ENCODE measurements at regions not wholly inside any gene's neighbourhood (a gene's known extent, or its start where the extent isn't known, plus 50 kb on each side); places are given as distances from the start of the nearest gene placed in this dataset.
"Not testable (repeated sequence)": the region's sequence is repeated elsewhere in the genome, so short reads cannot be mapped to it uniquely, and the experiment has no call there.

GRCh38 chr13:72565893-72566292 is 161.5 kb downstream of the MZT1 start:
- no peaks in the 10 kb centered on the region for H3K9me3 ChIP-seq (ENCODE audit: control insufficient read depth, low read length, poor library complexity, severe bottlenecking)
- H3K4me3 Mint-ChIP-seq = no peak overlapping the region
- H3K27ac Mint-ChIP-seq = no peak overlapping the region
- H3K27me3 Mint-ChIP-seq = peaks cover 14% of the 10 kb centered on the region
- peaks cover 3% of the 10 kb centered on the region for H3K36me3 Mint-ChIP-seq (ENCODE audit: low read depth)
- no peak for DNase-seq
- no peak for ATAC-seq
- H3K4me1 Mint-ChIP-seq = no peaks in the 10 kb centered on the region

- H3K36me3 Mint-ChIP-seq (ENCODE audit: low read depth) = peaks cover 3% of the 10 kb centered on the region
- no peak overlapping the region for H3K4me3 Mint-ChIP-seq
- H3K4me1 Mint-ChIP-seq = no peaks in the 10 kb centered on the region
- DNase-seq (no peak), ATAC-seq (no peak)
- no peak overlapping the region for H3K27ac Mint-ChIP-seq
- H3K27me3 Mint-ChIP-seq = peaks cover 4% of the 10 kb centered on the region
- no peaks in the 10 kb centered on the region for H3K9me3 ChIP-seq (ENCODE audit: control insufficient read depth, low read length, poor library complexity, severe bottlenecking)
Measured at GRCh38 chr13:72562686-72563085, 164.7 kb downstream of the MZT1 start.

- H3K4me1 Mint-ChIP-seq = no peaks in the 10 kb centered on the region
- no peaks in the 10 kb centered on the region for H3K27me3 Mint-ChIP-seq
- ATAC-seq (no peak), DNase-seq (no peak)
- no peak overlapping the region for H3K27ac Mint-ChIP-seq
- H3K36me3 Mint-ChIP-seq (ENCODE audit: low read depth) = peaks cover 3% of the 10 kb centered on the region
- H3K4me3 Mint-ChIP-seq = no peak overlapping the region
- no peaks in the 10 kb centered on the region for H3K9me3 ChIP-seq (ENCODE audit: control insufficient read depth, low read length, poor library complexity, severe bottlenecking)
Measured at GRCh38 chr13:72561791-72562190, 165.6 kb downstream of the MZT1 start.

DNA sequence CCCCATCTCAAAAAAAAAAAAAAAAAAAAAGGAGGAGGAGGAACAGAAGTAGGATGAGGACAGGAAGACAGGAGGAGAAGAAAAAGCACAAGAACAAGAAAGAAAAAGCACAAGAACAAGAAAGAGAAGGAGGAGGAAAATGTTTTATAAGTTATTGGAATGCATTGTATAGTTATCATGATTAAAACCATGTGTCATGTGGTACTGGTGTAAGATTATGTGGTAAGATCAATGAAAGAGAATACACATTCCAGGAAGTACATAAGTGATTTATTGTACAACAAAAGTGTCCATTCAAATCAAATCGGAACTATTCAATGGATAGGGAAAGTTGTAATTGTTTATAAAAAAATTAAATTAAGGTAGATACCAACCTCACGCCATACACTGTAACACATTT is 167.7 kb downstream of the MZT1 start:
- Mint-ChIP-seq H3K27ac (no peak overlapping the region), H3K36me3 (ENCODE audit: low read depth) (no peaks in the 10 kb centered on the region), H3K4me1 (no peaks in the 10 kb centered on the region), H3K27me3 (no peaks in the 10 kb centered on the region), H3K4me3 (no peak overlapping the region)
- H3K9me3 ChIP-seq (ENCODE audit: control insufficient read depth, low read length, poor library complexity, severe bottlenecking) = no peaks in the 10 kb centered on the region
- ATAC-seq (no peak), DNase-seq (no peak)

DNA sequence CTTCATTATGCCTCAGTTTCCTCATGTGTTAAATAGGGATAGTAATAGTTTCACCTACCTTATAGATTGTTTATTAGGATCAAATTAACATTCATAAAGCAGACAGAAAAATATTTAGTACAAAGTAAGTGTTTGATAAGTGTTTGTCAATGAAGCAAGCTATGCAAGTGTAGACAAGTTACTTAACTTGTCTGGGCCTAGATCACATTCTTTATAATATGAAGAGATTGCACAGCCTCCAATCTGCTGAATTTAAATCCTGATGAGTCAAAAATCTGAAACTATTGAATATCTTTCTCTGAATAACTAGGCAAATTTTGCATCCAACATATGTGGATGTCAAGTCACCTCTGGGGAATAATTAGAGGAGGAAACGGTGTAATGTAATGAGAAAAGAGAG is 170.5 kb downstream of the MZT1 start:
- no peaks in the 10 kb centered on the region for H3K9me3 ChIP-seq (ENCODE audit: control insufficient read depth, low read length, poor library complexity, severe bottlenecking)
- ATAC-seq = no peak
- Mint-ChIP-seq H3K4me1 (no peaks in the 10 kb centered on the region), H3K36me3 (ENCODE audit: low read depth) (no peaks in the 10 kb centered on the region), H3K27ac (no peak overlapping the region), H3K27me3 (no peaks in the 10 kb centered on the region), H3K4me3 (no peak overlapping the region)
- DNase-seq = no peak

- Mint-ChIP-seq H3K4me1 (no peaks in the 10 kb centered on the region), H3K4me3 (no peak overlapping the region), H3K36me3 (ENCODE audit: low read depth) (no peaks in the 10 kb centered on the region), H3K27ac (no peak overlapping the region), H3K27me3 (peaks cover 11% of the 10 kb centered on the region)
- DNase-seq (no peak), ATAC-seq (no peak)
- H3K9me3 ChIP-seq (ENCODE audit: control insufficient read depth, low read length, poor library complexity, severe bottlenecking) = no peaks in the 10 kb centered on the region
Measured at GRCh38 chr13:72555601-72556000, 171.8 kb downstream of the MZT1 start.

- Mint-ChIP-seq H3K27ac (no peak overlapping the region), H3K27me3 (peaks cover 15% of the 10 kb centered on the region), H3K4me3 (no peak overlapping the region), H3K4me1 (no peaks in the 10 kb centered on the region), H3K36me3 (ENCODE audit: low read depth) (no peaks in the 10 kb centered on the region)
- ATAC-seq (no peak), DNase-seq (no peak)
- H3K9me3 ChIP-seq (ENCODE audit: control insufficient read depth, low read length, poor library complexity, severe bottlenecking) = no peaks in the 10 kb centered on the region
Measured at GRCh38 chr13:72552731-72553130, 174.7 kb downstream of the MZT1 start.

DNA sequence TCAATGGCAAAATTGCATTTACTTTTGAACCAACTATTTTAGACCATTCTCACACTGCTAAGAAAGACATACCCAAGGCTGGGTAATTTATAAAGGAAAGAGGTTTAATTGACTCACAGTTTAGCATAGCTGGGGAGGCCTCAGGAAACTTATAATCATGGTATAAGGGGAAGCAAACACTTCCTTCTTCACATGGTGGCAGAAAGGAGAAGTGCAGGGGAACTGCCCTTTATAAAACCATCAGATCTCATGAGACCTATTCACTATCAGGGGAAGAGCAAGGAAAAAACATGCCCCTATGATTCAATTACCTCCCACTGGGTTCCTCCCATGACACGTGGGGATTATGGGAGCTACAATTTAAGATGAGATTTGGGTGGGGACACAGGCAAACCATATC is 181.5 kb downstream of the MZT1 start:
- H3K4me1 Mint-ChIP-seq = not testable (repeated sequence)

GRCh38 chr13:72545030-72545719 is 182.3 kb downstream of the MZT1 start:
- no peak for DNase-seq
- Mint-ChIP-seq H3K4me3 (no peak overlapping the region), H3K36me3 (ENCODE audit: low read depth) (no peaks in the 10 kb centered on the region), H3K27me3 (peaks cover under 1% of the 10 kb centered on the region), H3K27ac (no peak overlapping the region), H3K4me1 (no peaks in the 10 kb centered on the region)
- ATAC-seq = no peak
- no peaks in the 10 kb centered on the region for H3K9me3 ChIP-seq (ENCODE audit: control insufficient read depth, low read length, poor library complexity, severe bottlenecking)

More for the DNA sequence above, 181.5 kb downstream of the MZT1 start:
- not testable (repeated sequence) for H3K27ac Mint-ChIP-seq; H3K4me3 Mint-ChIP-seq; H3K9me3 ChIP-seq (ENCODE audit: control insufficient read depth, low read length, poor library complexity, severe bottlenecking); DNase-seq; ATAC-seq; H3K27me3 Mint-ChIP-seq; H3K36me3 Mint-ChIP-seq (ENCODE audit: low read depth)

GRCh38 chr13:72544042-72544441 is 183.4 kb downstream of the MZT1 start:
- H3K4me1 Mint-ChIP-seq = no peaks in the 10 kb centered on the region
- H3K9me3 ChIP-seq (ENCODE audit: control insufficient read depth, low read length, poor library complexity, severe bottlenecking) = no peaks in the 10 kb centered on the region
- H3K4me3 Mint-ChIP-seq = no peak overlapping the region
- H3K27ac Mint-ChIP-seq = no peak overlapping the region
- H3K27me3 Mint-ChIP-seq = no peaks in the 10 kb centered on the region
- no peaks in the 10 kb centered on the region for H3K36me3 Mint-ChIP-seq (ENCODE audit: low read depth)
- ATAC-seq (no peak), DNase-seq (no peak)

DNA sequence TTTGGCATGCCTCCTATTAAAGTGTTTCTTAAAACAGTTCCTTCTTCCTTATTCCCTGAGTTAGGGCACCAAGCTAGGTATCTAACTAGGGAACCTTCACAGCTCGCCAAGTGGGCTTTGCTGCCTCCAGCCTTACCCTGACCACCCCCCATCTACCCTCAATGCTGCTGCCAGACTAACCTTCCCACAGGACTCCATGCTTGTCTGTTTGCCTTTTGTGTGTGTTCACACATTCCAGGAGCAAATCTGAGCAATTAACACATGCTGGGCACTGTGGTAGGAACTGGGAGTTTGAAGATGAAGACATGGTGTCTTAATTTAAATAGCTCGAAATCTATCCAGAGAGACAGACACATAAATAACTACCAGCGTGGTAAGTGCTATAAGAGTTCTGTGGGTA is 185.2 kb downstream of the MZT1 start:
- H3K36me3 Mint-ChIP-seq (ENCODE audit: low read depth) = no peaks in the 10 kb centered on the region
- DNase-seq = no peak

DNA sequence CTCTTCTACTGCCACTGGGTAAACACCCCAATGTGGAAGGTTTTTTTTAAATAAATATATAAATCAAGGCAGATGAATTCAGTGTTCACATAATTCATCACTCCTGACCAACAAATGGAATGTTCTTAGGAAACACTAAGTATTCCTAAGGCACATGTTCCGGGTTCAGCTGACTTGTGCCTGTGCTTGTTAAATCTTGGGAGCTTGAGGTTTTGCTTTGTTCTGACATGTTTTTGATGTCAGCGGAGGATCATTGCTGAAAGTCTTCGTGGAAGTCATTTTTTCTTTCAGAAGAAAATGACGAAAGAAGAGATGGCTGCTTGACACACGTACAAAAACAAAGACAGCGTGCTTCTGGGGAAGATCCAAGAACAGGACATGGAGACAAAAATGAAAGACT is 185.8 kb downstream of the MZT1 start:
- Mint-ChIP-seq H3K27me3 (peaks cover under 1% of the 10 kb centered on the region), H3K4me1 (no peaks in the 10 kb centered on the region), H3K36me3 (ENCODE audit: low read depth) (no peaks in the 10 kb centered on the region), H3K4me3 (no peak overlapping the region), H3K27ac (no peak overlapping the region)
- H3K9me3 ChIP-seq (ENCODE audit: control insufficient read depth, low read length, poor library complexity, severe bottlenecking) = no peaks in the 10 kb centered on the region
- DNase-seq (no peak), ATAC-seq (no peak)

More for the DNA sequence above, 185.2 kb downstream of the MZT1 start:
- ATAC-seq = no peak
- H3K27ac Mint-ChIP-seq = no peak overlapping the region
- no peaks in the 10 kb centered on the region for H3K27me3 Mint-ChIP-seq
- H3K4me1 Mint-ChIP-seq = no peaks in the 10 kb centered on the region
- H3K4me3 Mint-ChIP-seq = no peak overlapping the region
- H3K9me3 ChIP-seq (ENCODE audit: control insufficient read depth, low read length, poor library complexity, severe bottlenecking) = no peaks in the 10 kb centered on the region

DNA sequence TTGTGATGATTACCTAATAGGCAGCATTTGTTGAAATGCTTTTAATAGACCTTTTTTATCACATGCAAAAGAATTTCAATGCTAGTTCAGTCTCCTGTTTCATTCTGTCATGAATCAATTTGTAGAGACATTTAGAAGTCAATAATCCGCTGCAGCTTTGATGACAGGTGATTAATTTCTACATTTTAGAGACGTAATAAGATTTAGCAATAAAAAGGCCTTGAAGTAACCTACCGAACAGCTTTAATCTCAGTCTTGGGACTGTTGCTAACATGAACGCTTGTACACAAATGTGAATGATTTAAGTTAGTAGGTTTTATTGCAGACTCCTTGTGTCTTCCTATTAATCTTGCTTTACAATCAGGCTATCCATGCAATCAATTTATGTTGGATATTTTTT is 186.5 kb downstream of the MZT1 start:
- Mint-ChIP-seq H3K27me3 (peaks cover 5% of the 10 kb centered on the region), H3K36me3 (ENCODE audit: low read depth) (no peaks in the 10 kb centered on the region), H3K4me1 (no peaks in the 10 kb centered on the region), H3K27ac (no peak overlapping the region), H3K4me3 (no peak overlapping the region)
- H3K9me3 ChIP-seq (ENCODE audit: control insufficient read depth, low read length, poor library complexity, severe bottlenecking) = no peaks in the 10 kb centered on the region
- ATAC-seq (no peak), DNase-seq (no peak)

- Mint-ChIP-seq H3K27ac (no peak overlapping the region), H3K27me3 (peaks cover 5% of the 10 kb centered on the region), H3K4me3 (no peak overlapping the region), H3K4me1 (no peaks in the 10 kb centered on the region), H3K36me3 (ENCODE audit: low read depth) (no peaks in the 10 kb centered on the region)
- DNase-seq = no peak
- ATAC-seq = no peak
- no peaks in the 10 kb centered on the region for H3K9me3 ChIP-seq (ENCODE audit: control insufficient read depth, low read length, poor library complexity, severe bottlenecking)
Measured at GRCh38 chr13:72539925-72540324, 187.5 kb downstream of the MZT1 start.

Measured in T-helper 17 cell (primary cell).